ENCODE measurements at regions not wholly inside any gene's neighbourhood (a gene's known extent, or its start where the extent isn't known, plus 50 kb on each side); places are given as distances from the start of the nearest gene placed in this dataset.

DNA sequence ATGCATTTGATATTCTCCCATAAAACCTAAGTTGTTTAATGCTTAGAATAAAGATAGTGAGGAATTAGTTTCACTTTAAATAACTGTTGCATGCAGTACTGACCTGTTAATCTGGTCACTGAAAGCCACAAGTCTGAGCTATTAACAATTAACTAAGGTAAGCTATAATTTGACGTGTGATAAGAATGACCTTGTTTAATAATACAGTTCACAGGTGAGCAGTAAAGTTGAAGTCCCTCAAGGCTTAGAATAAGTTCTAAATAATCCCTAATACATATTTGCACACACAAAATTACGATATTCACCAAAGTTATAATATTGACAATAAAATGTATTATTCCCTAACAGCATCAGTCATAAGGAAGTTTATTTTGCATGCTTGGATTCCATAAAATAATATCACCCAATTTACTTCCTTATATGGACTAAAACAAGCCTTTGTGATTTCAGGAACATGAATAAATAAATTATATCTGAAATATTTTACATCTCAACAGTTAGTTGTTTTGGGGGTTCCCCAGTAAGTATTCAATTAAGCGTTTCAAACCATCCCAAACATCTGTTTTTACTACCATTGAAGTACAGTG, 70.6 kb upstream of the CHRM3 start:
- TF ChIP-seq, protein P1, sequence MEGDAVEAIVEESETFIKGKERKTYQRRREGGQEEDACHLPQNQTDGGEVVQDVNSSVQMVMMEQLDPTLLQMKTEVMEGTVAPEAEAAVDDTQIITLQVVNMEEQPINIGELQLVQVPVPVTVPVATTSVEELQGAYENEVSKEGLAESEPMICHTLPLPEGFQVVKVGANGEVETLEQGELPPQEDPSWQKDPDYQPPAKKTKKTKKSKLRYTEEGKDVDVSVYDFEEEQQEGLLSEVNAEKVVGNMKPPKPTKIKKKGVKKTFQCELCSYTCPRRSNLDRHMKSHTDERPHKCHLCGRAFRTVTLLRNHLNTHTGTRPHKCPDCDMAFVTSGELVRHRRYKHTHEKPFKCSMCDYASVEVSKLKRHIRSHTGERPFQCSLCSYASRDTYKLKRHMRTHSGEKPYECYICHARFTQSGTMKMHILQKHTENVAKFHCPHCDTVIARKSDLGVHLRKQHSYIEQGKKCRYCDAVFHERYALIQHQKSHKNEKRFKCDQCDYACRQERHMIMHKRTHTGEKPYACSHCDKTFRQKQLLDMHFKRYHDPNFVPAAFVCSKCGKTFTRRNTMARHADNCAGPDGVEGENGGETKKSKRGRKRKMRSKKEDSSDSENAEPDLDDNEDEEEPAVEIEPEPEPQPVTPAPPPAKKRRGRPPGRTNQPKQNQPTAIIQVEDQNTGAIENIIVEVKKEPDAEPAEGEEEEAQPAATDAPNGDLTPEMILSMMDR (IDR thresholded peaks at IDR 0.05) = no peak
- no peak for TF ChIP-seq ZFX (IDR thresholded peaks at IDR 0.05; ENCODE audit: borderline replicate concordance)

Data from 22Rv1 (cell line).